ENCODE measurements at regions not wholly inside any gene's neighbourhood (a gene's known extent, or its start where the extent isn't known, plus 50 kb on each side); places are given as distances from the start of the nearest gene placed in this dataset.

GRCh38 chr12:29980304-29980703, 196.6 kb upstream of the TMTC1 start:
- no peak for DNase-seq
- no peak overlapping the region for H3K27ac ChIP-seq
- H3K9me3 ChIP-seq = no peaks in the 10 kb centered on the region
- intact Hi-C loops (cut with DNase I; ENCODE audit: low total_unique reads) = no loop called here
- no peaks in the 10 kb centered on the region for H3K27me3 ChIP-seq
- no peak overlapping the region for H3K4me3 ChIP-seq
- no peak for TF ChIP-seq CTCF (IDR thresholded peaks at IDR 0.05)
- no peak for TF ChIP-seq POLR2A (IDR thresholded peaks at IDR 0.05)
- no peaks in the 10 kb centered on the region for H3K4me1 ChIP-seq
- no peaks in the 10 kb centered on the region for H3K36me3 ChIP-seq (ENCODE audit: low read depth, missing control alignments)

- TF ChIP-seq CTCF (IDR thresholded peaks at IDR 0.05) (no peak), POLR2A (IDR thresholded peaks at IDR 0.05) (no peak)
- no peak overlapping the region for H3K27ac ChIP-seq
- intact Hi-C loops (cut with DNase I; ENCODE audit: low total_unique reads) = no loop called here
- H3K27me3 ChIP-seq = no peaks in the 10 kb centered on the region
- DNase-seq = no peak
- H3K9me3 ChIP-seq = no peaks in the 10 kb centered on the region
- 67 to 84% methylated on average over 2 of the region's 2 CpGs for WGBS, 2 donors
- no peaks in the 10 kb centered on the region for H3K4me1 ChIP-seq
- H3K36me3 ChIP-seq (ENCODE audit: low read depth, missing control alignments) = no peaks in the 10 kb centered on the region
- H3K4me3 ChIP-seq = no peak overlapping the region
These were observed 187.7 kb upstream of the TMTC1 start for GRCh38 chr12:29971446-29971845.

GRCh38 chr12:29970501-29970900, 186.8 kb upstream of the TMTC1 start:
- H3K27me3 ChIP-seq = no peaks in the 10 kb centered on the region
- no peak overlapping the region for H3K27ac ChIP-seq
- 38 to 44% methylated on average over 3 of the region's 3 CpGs for whole genome bisulfite sequencing, 2 donors
- TF ChIP-seq POLR2A (IDR thresholded peaks at IDR 0.05) (no peak), CTCF (IDR thresholded peaks at IDR 0.05) (no peak)
- H3K4me3 ChIP-seq = no peak overlapping the region
- no peaks in the 10 kb centered on the region for H3K4me1 ChIP-seq
- no peaks in the 10 kb centered on the region for H3K36me3 ChIP-seq (ENCODE audit: low read depth, missing control alignments)
- no peaks in the 10 kb centered on the region for H3K9me3 ChIP-seq
- DNase-seq = no peak
- intact Hi-C loops (cut with DNase I; ENCODE audit: low total_unique reads) = no loop called here

- WGBS, 2 donors = 89 to 91% methylated on average over 6 of the region's 6 CpGs
- intact Hi-C loops (cut with DNase I; ENCODE audit: low total_unique reads) = no loop called here
- no peaks in the 10 kb centered on the region for H3K27me3 ChIP-seq
- no peak for DNase-seq
- TF ChIP-seq POLR2A (IDR thresholded peaks at IDR 0.05) (no peak), CTCF (IDR thresholded peaks at IDR 0.05) (no peak)
- no peak overlapping the region for H3K27ac ChIP-seq
- H3K4me1 ChIP-seq = no peaks in the 10 kb centered on the region
- H3K9me3 ChIP-seq = no peaks in the 10 kb centered on the region
- no peak overlapping the region for H3K4me3 ChIP-seq
- no peaks in the 10 kb centered on the region for H3K36me3 ChIP-seq (ENCODE audit: low read depth, missing control alignments)
These were observed 178.7 kb upstream of the TMTC1 start for GRCh38 chr12:29962276-29963035.

GRCh38 chr12:29961231-29961630, 177.5 kb upstream of the TMTC1 start:
- DNase-seq = no peak
- no peak overlapping the region for H3K4me3 ChIP-seq
- no peaks in the 10 kb centered on the region for H3K27me3 ChIP-seq
- H3K9me3 ChIP-seq = no peaks in the 10 kb centered on the region
- intact Hi-C loops (cut with DNase I; ENCODE audit: low total_unique reads) = no loop called here
- H3K4me1 ChIP-seq = no peaks in the 10 kb centered on the region
- 66 to 81% methylated on average over 4 of the region's 4 CpGs for WGBS, 2 donors
- no peaks in the 10 kb centered on the region for H3K36me3 ChIP-seq (ENCODE audit: low read depth, missing control alignments)
- TF ChIP-seq CTCF (IDR thresholded peaks at IDR 0.05) (no peak), POLR2A (IDR thresholded peaks at IDR 0.05) (no peak)
- no peak overlapping the region for H3K27ac ChIP-seq

Data from testis (tissue), 2 donors.